MM.1S (cell line): ENCODE measurements at regions not wholly inside any gene's neighbourhood (a gene's known extent, or its start where the extent isn't known, plus 50 kb on each side); places are given as distances from the start of the nearest gene placed in this dataset.

Source experiments
- DNase-seq: peaks from one replicate; pipeline ENCODE4 v3.0.0-alpha.2; 2015
- H2AFZ ChIP-seq: fragments of 300-600 bp; sonication (generic); 2 replicates; pipeline ENCODE4 v1.6.0; 2016; ENCODE audit warnings: antibody characterized with exemption, low read length
- H3F3A ChIP-seq: fragments of 300-600 bp; sonication (generic); 2 replicates; pipeline ENCODE4 v1.6.1; 2016; ENCODE audit warnings: mild to moderate bottlenecking, antibody characterized with exemption, low read length, moderate library complexity, mixed read lengths; ENCODE audit not compliant: insufficient read depth
- H3K27ac ChIP-seq: fragments of 300-600 bp; sonication (generic); 2 replicates; pipeline ENCODE4 v1.5.1; 2016; ENCODE audit warnings: mild to moderate bottlenecking, low read length
- H3K27me3 ChIP-seq: fragments of 300-600 bp; sonication (generic); replicated peaks from 2 replicates; pipeline ENCODE4 v1.6.0; 2016; ENCODE audit warnings: low read length; ENCODE audit not compliant: insufficient read depth
- H3K36me3 ChIP-seq: fragments of 300-600 bp; sonication (generic); replicated peaks from 2 replicates; pipeline ENCODE4 v1.6.1; 2016; ENCODE audit warnings: mild to moderate bottlenecking, low read length, mixed read lengths; ENCODE audit not compliant: insufficient read depth
- H3K4me1 ChIP-seq: fragments of 300-600 bp; sonication (generic); 2 replicates; pipeline ENCODE4 v1.6.1; 2016; ENCODE audit warnings: low read length, mixed read lengths
- H3K4me2 ChIP-seq: fragments of 300-600 bp; sonication (generic); 2 replicates; pipeline ENCODE4 v1.6.0; 2016; ENCODE audit warnings: low read depth, low read length
- H3K4me3 ChIP-seq: fragments of 300-600 bp; sonication (generic); 2 replicates; pipeline ENCODE4 v1.5.1; 2016; ENCODE audit warnings: low read length, mixed read lengths
- H3K79me2 ChIP-seq: fragments of 300-600 bp; sonication (generic); 2 replicates; pipeline ENCODE4 v1.6.1; 2016; ENCODE audit warnings: mixed run types, low read length, mixed read lengths
- H3K9ac ChIP-seq: fragments of 300-600 bp; sonication (generic); 2 replicates; pipeline ENCODE4 v1.6.1; 2016; ENCODE audit warnings: low read length, mixed read lengths
- H3K9me2 ChIP-seq: fragments of 300-600 bp; sonication (generic); replicated peaks from 2 replicates; pipeline ENCODE4 v1.6.1; 2016; ENCODE audit warnings: mild to moderate bottlenecking, low read length, mixed read lengths; ENCODE audit not compliant: insufficient read depth
- H3K9me3 ChIP-seq: fragments of 300-600 bp; sonication (generic); replicated peaks from 2 replicates; pipeline ENCODE4 v1.6.1; 2016; ENCODE audit warnings: mild to moderate bottlenecking, low read length, mixed read lengths; ENCODE audit not compliant: insufficient read depth
- H4K20me1 ChIP-seq: fragments of 300-600 bp; sonication (generic); 2 replicates; pipeline ENCODE4 v1.6.1; 2016; ENCODE audit warnings: mild to moderate bottlenecking, low read length, moderate library complexity, mixed read lengths; ENCODE audit not compliant: insufficient read depth
- CTCF ChIP-seq: fragments of 300-600 bp; sonication (generic); IDR thresholded peaks from 2 replicates; pipeline ENCODE4 v1.5.1; 2016; ENCODE audit warnings: antibody characterized with exemption, low read length, mixed read lengths
- EZH2 ChIP-seq: fragments of 300-600 bp; sonication (generic); optimal IDR thresholded peaks from 2 replicates; pipeline ENCODE3; 2017; ENCODE audit warnings: low read depth, mild to moderate bottlenecking, antibody characterized with exemption, low read length, mixed read lengths
- EZH2phosphoT487 ChIP-seq: fragments of 300-600 bp; sonication (generic); IDR thresholded peaks from 2 replicates; pipeline ENCODE4 v1.6.1; 2018; ENCODE audit warnings: antibody characterized with exemption, low read length

- Histone ChIP-seq H2AFZ (no peak overlapping the region), H3K9ac (no peak overlapping the region), H3K4me3 (no peak overlapping the region), H3K4me2 (no peak overlapping the region), H3K4me1 (no peaks in the 10 kb centered on the region), H3K9me2 (no peaks in the 10 kb centered on the region), H3F3A (no peaks in the 10 kb centered on the region), H3K79me2 (no peaks in the 10 kb centered on the region), H3K9me3 (no peaks in the 10 kb centered on the region), H3K27ac (no peak overlapping the region), H4K20me1 (no peaks in the 10 kb centered on the region), H3K27me3 (no peaks in the 10 kb centered on the region), H3K36me3 (no peaks in the 10 kb centered on the region)
- DNase-seq, result no peak
- no peak for TF ChIP-seq EZH2
- TF ChIP-seq CTCF, result no peak
- TF ChIP-seq EZH2phosphoT487, result no peak
These were observed 316.3 kb downstream of the UACA start for GRCh38 chr15:70447081-70447480.

- H3K9me2 ChIP-seq, result no peaks in the 10 kb centered on the region
- H2AFZ ChIP-seq, result no peak overlapping the region
- no peak for DNase-seq
- H3K9ac ChIP-seq, result no peak overlapping the region
- H3K79me2 ChIP-seq, result no peaks in the 10 kb centered on the region
- H3K27me3 ChIP-seq, result no peaks in the 10 kb centered on the region
- no peaks in the 10 kb centered on the region for H3K9me3 ChIP-seq
- H3F3A ChIP-seq, result no peaks in the 10 kb centered on the region
- H3K4me3 ChIP-seq, result no peak overlapping the region
- no peaks in the 10 kb centered on the region for H4K20me1 ChIP-seq
- TF ChIP-seq EZH2 (no peak), CTCF (no peak), EZH2phosphoT487 (no peak)
- H3K4me2 ChIP-seq, result no peak overlapping the region
- no peaks in the 10 kb centered on the region for H3K36me3 ChIP-seq
- H3K27ac ChIP-seq, result no peak overlapping the region
- H3K4me1 ChIP-seq, result no peaks in the 10 kb centered on the region
These were observed 319.7 kb downstream of the UACA start for GRCh38 chr15:70443486-70444273.

- Histone ChIP-seq H3K4me2 (no peak overlapping the region), H3K79me2 (no peaks in the 10 kb centered on the region), H3K4me3 (no peak overlapping the region), H3K27ac (no peak overlapping the region), H3K9ac (no peak overlapping the region), H3K27me3 (no peaks in the 10 kb centered on the region), H2AFZ (no peak overlapping the region), H3K9me2 (no peaks in the 10 kb centered on the region), H3F3A (no peaks in the 10 kb centered on the region), H3K36me3 (no peaks in the 10 kb centered on the region), H3K9me3 (no peaks in the 10 kb centered on the region), H4K20me1 (no peaks in the 10 kb centered on the region), H3K4me1 (peaks cover 4% of the 10 kb centered on the region)
- DNase-seq, result no peak
- TF ChIP-seq EZH2 (no peak), CTCF (no peak), EZH2phosphoT487 (no peak)
These were observed 320.6 kb downstream of the UACA start for GRCh38 chr15:70442616-70443321.
